Endothelial cell of umbilical vein (primary cell): ENCODE measurements at regions not wholly inside any gene's neighbourhood (a gene's known extent, or its start where the extent isn't known, plus 50 kb on each side); places are given as distances from the start of the nearest gene placed in this dataset.

Source experiments
- BruUV-seq: library from RNA; stranded (reverse); fragments of 400-500 nt; replicated peaks from 2 replicates; lab custom pipeline; 2021; lab: Mats Ljungman, UMichigan
- CTCF ChIA-PET: fragments of 300-600, 350-600 bp; sonication (Branson Sonifier 250); formaldehyde crosslinking; loops from one replicate; lab custom pipeline; 2021; ENCODE audit warnings: antibody characterized with exemption, inconsistent platforms; lab: Charles Lee
- POLR2A ChIA-PET: fragments of 300-600, 350-600 bp; sonication (Branson Sonifier 250); formaldehyde crosslinking; loops from one replicate; lab custom pipeline; 2021; ENCODE audit warnings: antibody characterized with exemption, inconsistent platforms; lab: Charles Lee
- DNase-seq: peaks from one replicate; pipeline ENCODE4 v3.0.0-alpha.2; 2011; ENCODE audit warnings: low read depth, low spot score
- FAIRE-seq: peaks from 2 replicates; lab custom pipeline; 2011; peaks lifted over from hg19 to GRCh38; lab: Jason Lieb, UNC
- H2AFZ ChIP-seq: 2 replicates; pipeline ENCODE4 v1.6.0; 2012; ENCODE audit warnings: low read depth, low read length, control low read depth, inconsistent platforms
- H3K27ac ChIP-seq: 2 replicates; pipeline ENCODE4 v1.5.1; 2011; ENCODE audit warnings: low read depth, mild to moderate bottlenecking, control low read depth, low read length, moderate library complexity; ENCODE audit not compliant: insufficient read depth
- H3K27me3 ChIP-seq, 2 experiments: 2 replicates each; pipeline versions ENCODE4 v1.6.0 to v1.6.1; 2011; ENCODE audit warnings: low read length in 2 of 2, mixed read lengths in 1 of 2; ENCODE audit not compliant: control insufficient read depth in 2 of 2, insufficient read depth in 2 of 2
- H3K36me3 ChIP-seq, 2 experiments: 2 replicates in 1 of 2; 3 replicates in 1 of 2; pipeline ENCODE4 v1.5.1; 2011; ENCODE audit warnings: low read length in 2 of 2, mild to moderate bottlenecking in 1 of 2, moderate library complexity in 1 of 2; ENCODE audit not compliant: control insufficient read depth in 2 of 2, insufficient read depth in 2 of 2; ENCODE audit errors: extremely low read depth in 1 of 2
- H3K4me1 ChIP-seq: 3 replicates; pipeline ENCODE4 v1.5.1; 2011; ENCODE audit warnings: mild to moderate bottlenecking, low read length; ENCODE audit not compliant: control insufficient read depth, insufficient read depth; ENCODE audit errors: extremely low read depth
- H3K4me2 ChIP-seq: 2 replicates; pipeline ENCODE4 v1.6.1; 2011; ENCODE audit warnings: low read length, control low read depth, mixed read lengths; ENCODE audit not compliant: insufficient read depth
- H3K4me3 ChIP-seq, 3 experiments: fragments of 200-600 bp in 1 of 3; sonication (generic), shearing (Covaris generic) in 1 of 3; replicated peaks in 1 of 3; 2 replicates each; pipeline ENCODE4 v1.5.1; 2011 to 2016; ENCODE audit warnings: control low read depth in 3 of 3, low read length in 3 of 3, mild to moderate bottlenecking in 2 of 3, inconsistent platforms in 1 of 3, low read depth in 1 of 3, moderate library complexity in 1 of 3; ENCODE audit not compliant: insufficient read depth in 1 of 3
- H3K79me2 ChIP-seq: 2 replicates; pipeline ENCODE4 v1.6.0; 2012; ENCODE audit warnings: low read length, inconsistent platforms; ENCODE audit not compliant: control insufficient read depth, insufficient read depth
- H3K9ac ChIP-seq: replicated peaks from 2 replicates; pipeline ENCODE3; 2011; ENCODE audit warnings: low read length, control low read depth; ENCODE audit not compliant: insufficient read depth; ENCODE audit errors: extremely low read depth
- H3K9me1 ChIP-seq: replicated peaks from 3 replicates; pipeline ENCODE4 v1.6.0; 2011; ENCODE audit warnings: mild to moderate bottlenecking, low read length; ENCODE audit not compliant: control insufficient read depth, insufficient read depth; ENCODE audit errors: extremely low read depth
- H3K9me3 ChIP-seq: replicated peaks from 2 replicates; pipeline ENCODE4 v1.5.1; 2012; ENCODE audit warnings: low read length, inconsistent platforms; ENCODE audit not compliant: control insufficient read depth, insufficient read depth
- H4K20me1 ChIP-seq: replicated peaks from 2 replicates; pipeline ENCODE3; 2011; ENCODE audit warnings: mild to moderate bottlenecking, low read length; ENCODE audit not compliant: control insufficient read depth, insufficient read depth; ENCODE audit errors: extremely low read depth
- CTCF ChIP-seq, 2 donors: IDR thresholded peaks; 1 replicate in 1 of 2; 2 replicates in 1 of 2; pipeline ENCODE4 v1.5.1; 2011; ENCODE audit warnings: low read length in 2 of 2, mild to moderate bottlenecking in 2 of 2, moderate library complexity in 2 of 2, control low read depth in 1 of 2, inconsistent platforms in 1 of 2, low read depth in 1 of 2; ENCODE audit not compliant: insufficient read depth in 1 of 2; ENCODE audit errors: extremely low read depth in 1 of 2
- EZH2 ChIP-seq: IDR thresholded peaks from 2 replicates; pipeline ENCODE4 v1.6.1; 2012; ENCODE audit warnings: borderline replicate concordance, low read depth, mild to moderate bottlenecking, moderate library complexity, low read length, inconsistent platforms; ENCODE audit not compliant: severe bottlenecking
- FOS ChIP-seq: IDR thresholded peaks from 2 replicates; pipeline ENCODE4 v1.6.1; 2011; ENCODE audit warnings: mild to moderate bottlenecking, low read length, moderate library complexity, borderline replicate concordance; ENCODE audit not compliant: insufficient read depth
- GATA2 ChIP-seq: IDR thresholded peaks from 2 replicates; pipeline ENCODE4 v1.7.0; 2011; ENCODE audit warnings: low read depth, mild to moderate bottlenecking, moderate library complexity, mixed read lengths, low read length; ENCODE audit not compliant: insufficient read length, insufficient read depth
- JUN ChIP-seq: IDR thresholded peaks from 2 replicates; pipeline ENCODE4 v1.6.1; 2011; ENCODE audit warnings: borderline replicate concordance, low read depth; ENCODE audit not compliant: insufficient read length, insufficient read depth
- MAX ChIP-seq: IDR thresholded peaks from 2 replicates; pipeline ENCODE4 v1.6.1; 2011; ENCODE audit not compliant: insufficient read depth, insufficient read length
- MYC ChIP-seq: IDR thresholded peaks from one replicate; pipeline ENCODE4 v1.6.1; 2011; ENCODE audit warnings: mild to moderate bottlenecking, low read depth, low read length
- POLR2A ChIP-seq: IDR thresholded peaks from 2 replicates; pipeline ENCODE4 v1.6.1; 2012; ENCODE audit warnings: low read depth, mild to moderate bottlenecking, control low read depth, low read length
- POLR2AphosphoS5 ChIP-seq: IDR thresholded peaks from 2 replicates; pipeline ENCODE4 v1.6.1; 2012; ENCODE audit warnings: low read depth, mild to moderate bottlenecking, control low read depth, low read length, moderate library complexity; ENCODE audit not compliant: insufficient read depth
- dilution Hi-C: fragments of 300-500 bp; cut with MboI; formaldehyde crosslinking; loops from one replicate; pipeline ENCODE4 v1.15.0; 2019; ENCODE audit warnings: low sequenced_read_pairs; ENCODE audit not compliant: extremely low pct_ligation_motif_present
- intact Hi-C: fragments of 100-400 bp; cut with micrococcal nuclease; formaldehyde crosslinking; loops from one replicate; pipeline ENCODE4 v1.10.0; 2022

- Histone ChIP-seq H3K4me3 (no peak overlapping the region), H3K27ac (no peak overlapping the region), H3K4me1 (no peaks in the 10 kb centered on the region), H3K4me2 (no peak overlapping the region), H3K36me3 (no peaks in the 10 kb centered on the region), H3K9ac (no peak overlapping the region), H3K9me1 (no peaks in the 10 kb centered on the region), H3K79me2 (no peaks in the 10 kb centered on the region), H2AFZ (no peak overlapping the region), H3K27me3 (peaks cover 12 to 47% of the 10 kb centered on the region in 2 experiments), H4K20me1 (no peaks in the 10 kb centered on the region), H3K9me3 (no peaks in the 10 kb centered on the region)
- BruUV-seq, result no TSS peak
- TF ChIP-seq MAX, result no peak
- TF ChIP-seq JUN, result no peak
- TF ChIP-seq EZH2, result no peak
- TF ChIP-seq MYC, result no peak
- no peak for TF ChIP-seq GATA2
- no peak for TF ChIP-seq POLR2AphosphoS5
- TF ChIP-seq FOS, result no peak
- TF ChIP-seq CTCF (IDR thresholded peaks at IDR 0.05; ENCODE audit: extremely low read depth in 1 of 2, insufficient read depth in 1 of 2, low read depth in 1 of 2, low read length in 2 of 2), result no peak
- TF ChIP-seq POLR2A, result no peak
- POLR2A ChIA-PET, result no interaction called here
- dilution Hi-C loops, result no loop called here
- FAIRE-seq (peak; percentile 26), DNase-seq (no peak)
- CTCF ChIA-PET, result no interaction called here
- intact Hi-C loops, result no loop called here
These were observed 67.6 kb upstream of the RBBP8 start for GRCh38 chr18:22865354-22866116.
